ENCODE measurements at regions not wholly inside any gene's neighbourhood (a gene's known extent, or its start where the extent isn't known, plus 50 kb on each side); places are given as distances from the start of the nearest gene placed in this dataset.
"Not testable (repeated sequence)": the region's sequence is repeated elsewhere in the genome, so short reads cannot be mapped to it uniquely, and the experiment has no call there.

DNA sequence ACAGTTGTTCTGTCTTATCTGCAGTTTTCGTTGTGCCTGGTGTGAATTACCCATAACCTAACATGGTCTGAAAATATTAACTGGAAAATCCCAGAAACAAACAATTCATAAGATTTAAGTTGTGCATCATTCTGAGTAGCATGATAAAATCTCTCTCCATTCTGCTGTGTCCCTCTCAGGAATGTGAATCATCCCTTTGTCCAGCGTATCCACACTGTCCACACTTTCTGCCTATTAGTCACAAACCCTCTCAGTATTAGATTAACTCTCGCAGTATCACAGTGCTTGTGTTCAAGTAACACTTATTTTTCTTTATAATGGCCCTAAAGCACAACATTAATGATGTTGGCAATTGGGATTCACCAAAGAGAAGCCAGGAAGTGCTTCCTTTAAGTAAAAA lies 203.2 kb downstream of the CGGBP1 start:
- ATAC-seq, result no peak

DNA sequence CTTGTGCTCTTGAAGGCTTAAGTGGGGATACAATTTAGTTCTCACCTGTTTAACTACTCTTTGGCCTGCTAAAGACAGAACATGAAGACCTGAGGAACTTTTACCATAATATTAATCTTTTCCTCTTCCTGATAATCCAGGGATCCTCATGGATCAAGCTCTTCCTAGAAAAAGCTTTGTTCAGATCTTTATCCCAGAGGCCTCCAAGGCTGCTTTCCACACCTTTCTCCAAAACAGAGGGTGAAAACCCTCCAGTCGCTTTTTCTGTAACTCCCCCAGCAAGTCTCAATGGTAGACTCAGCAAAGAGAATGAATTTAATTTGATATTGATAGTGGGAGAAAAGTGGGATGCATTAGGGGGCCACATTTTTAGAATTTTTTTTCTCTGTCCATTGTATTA lies 203.6 kb downstream of the CGGBP1 start:
- DNase-seq (no peak), ATAC-seq (no peak)
- Mint-ChIP-seq H3K36me3 (no peaks in the 10 kb centered on the region), H3K4me1 (peaks cover 0 to 6% (median 0%) of the 10 kb centered on the region in 4 donors), H3K9me3 (peaks cover 0 to 3% (median 0%) of the 10 kb centered on the region in 9 donors), H3K27me3 (peaks cover 0 to 10% (median 3%) of the 10 kb centered on the region in 5 donors), H3K4me3 (no peak overlapping the region), H3K27ac (no peak overlapping the region)
- POLR2A ChIA-PET, result no interaction called here

More for the DNA sequence above, 203.2 kb downstream of the CGGBP1 start:
- H3K4me3 Mint-ChIP-seq, result no peak overlapping the region
- H3K4me1 Mint-ChIP-seq, result peaks cover 0 to 6% (median 0%) of the 10 kb centered on the region in 4 donors
- no peaks in the 10 kb centered on the region for H3K36me3 Mint-ChIP-seq
- H3K27me3 Mint-ChIP-seq, result peaks cover 0 to 10% (median 3%) of the 10 kb centered on the region in 5 donors
- POLR2A ChIA-PET, result no interaction called here
- H3K9me3 Mint-ChIP-seq, result peaks cover 0 to 3% (median 0%) of the 10 kb centered on the region in 9 donors
- DNase-seq, result no peak
- H3K27ac Mint-ChIP-seq, result no peak overlapping the region

DNA sequence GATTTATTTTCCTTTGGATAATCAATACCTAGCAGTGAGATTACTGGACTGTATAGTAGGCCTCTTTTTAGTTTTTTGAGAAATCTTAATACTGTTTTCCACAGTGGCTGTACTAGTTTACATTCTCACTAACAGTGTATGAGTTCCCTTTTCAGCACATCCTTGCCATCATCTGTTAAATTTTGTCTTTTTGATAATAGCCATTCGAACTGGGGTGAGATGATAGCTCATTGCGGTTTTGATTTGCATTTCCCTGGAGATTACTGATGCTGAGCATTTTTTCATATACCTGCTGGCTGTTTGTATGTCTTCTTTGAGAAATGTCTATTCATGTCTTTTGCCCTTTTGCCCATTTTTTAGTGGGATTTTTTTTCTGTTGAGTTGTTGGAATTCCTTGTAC lies 210.8 kb downstream of the CGGBP1 start:
- Mint-ChIP-seq H3K27ac (no peak overlapping the region), H3K9me3 (peaks cover 0 to 3% (median 0%) of the 10 kb centered on the region in 9 donors), H3K36me3 (no peaks in the 10 kb centered on the region), H3K27me3 (no peaks in the 10 kb centered on the region), H3K4me1 (no peaks in the 10 kb centered on the region), H3K4me3 (no peak overlapping the region)
- no peak for DNase-seq
- ATAC-seq, result no peak
- POLR2A ChIA-PET, result no interaction called here

DNA sequence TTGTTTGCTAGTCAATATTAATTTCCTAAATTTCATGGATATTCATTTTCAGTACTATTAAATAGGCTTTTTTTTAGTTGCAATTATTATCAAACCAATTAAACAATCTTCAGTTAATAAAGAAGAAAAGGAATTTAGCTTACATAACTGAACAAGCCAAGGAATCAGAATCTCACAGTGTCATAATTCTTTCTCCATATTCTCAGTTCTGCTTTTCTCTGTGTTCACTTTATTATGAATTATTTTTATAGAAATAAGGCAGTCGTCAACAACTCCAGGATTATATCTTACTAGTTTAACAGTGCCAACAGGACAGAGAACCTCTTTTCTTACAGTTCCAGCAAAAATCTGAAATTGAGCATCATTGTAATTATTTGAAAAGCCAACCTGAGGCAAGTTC lies 221.7 kb downstream of the CGGBP1 start:
- H3K36me3 Mint-ChIP-seq, result peaks cover 0 to 4% (median 0%) of the 10 kb centered on the region in 3 donors
- DNase-seq (no peak), ATAC-seq (no peak)
- H3K27ac Mint-ChIP-seq, result no peak overlapping the region
- peaks cover 0 to 13% (median 3%) of the 10 kb centered on the region in 9 donors for H3K9me3 Mint-ChIP-seq
- no peak overlapping the region for H3K4me3 Mint-ChIP-seq
- H3K4me1 Mint-ChIP-seq, result peaks cover 0 to 3% (median 0%) of the 10 kb centered on the region in 4 donors
- POLR2A ChIA-PET, result no interaction called here
- peaks cover 0 to 5% (median 0%) of the 10 kb centered on the region in 5 donors for H3K27me3 Mint-ChIP-seq

DNA sequence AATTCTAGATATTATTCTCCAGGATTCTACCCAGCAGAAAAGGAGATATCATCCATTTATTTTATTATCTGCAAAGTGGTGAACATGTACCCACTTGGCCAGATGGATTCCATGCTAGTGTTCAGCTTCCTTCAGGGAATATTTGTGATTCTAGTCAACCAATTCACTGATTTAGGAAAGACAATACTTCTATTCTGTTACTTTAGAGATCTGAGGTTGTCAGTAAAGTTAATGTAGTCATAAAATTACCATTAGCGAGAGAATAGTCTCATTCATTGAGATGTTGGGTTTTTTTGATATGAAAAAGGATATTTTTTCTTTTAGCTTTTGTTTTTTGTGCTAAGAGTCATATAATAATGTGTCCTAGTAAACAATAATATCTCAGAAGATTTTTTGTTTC lies 222.8 kb downstream of the CGGBP1 start:
- H3K36me3 Mint-ChIP-seq, result peaks cover 0 to 4% (median 0%) of the 10 kb centered on the region in 3 donors
- no peak overlapping the region for H3K4me3 Mint-ChIP-seq
- peaks cover 0 to 5% (median 0%) of the 10 kb centered on the region in 5 donors for H3K27me3 Mint-ChIP-seq
- no peak overlapping the region for H3K27ac Mint-ChIP-seq
- H3K9me3 Mint-ChIP-seq, result peaks cover 0 to 13% (median 3%) of the 10 kb centered on the region in 9 donors
- POLR2A ChIA-PET, result no interaction called here
- DNase-seq (no peak), ATAC-seq (no peak)
- peaks cover 0 to 3% (median 0%) of the 10 kb centered on the region in 4 donors for H3K4me1 Mint-ChIP-seq

DNA sequence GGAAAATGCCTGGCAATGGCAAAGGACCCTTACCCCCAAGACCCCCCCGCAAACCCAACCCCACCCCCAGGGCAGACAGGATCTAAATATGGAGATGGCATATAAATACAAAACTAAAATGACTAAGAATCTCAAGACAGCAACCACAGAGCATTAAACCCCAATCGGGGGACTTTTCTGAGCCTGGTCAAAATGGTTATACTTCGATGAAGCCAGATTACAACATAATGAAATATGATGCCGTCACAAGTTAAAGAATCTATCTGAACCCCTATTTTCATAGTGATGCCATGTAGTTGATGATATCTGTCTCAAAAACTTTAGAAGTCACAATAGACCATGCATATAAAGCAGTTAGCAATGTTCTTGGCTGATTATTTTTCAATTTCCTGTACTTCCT lies 223.6 kb downstream of the CGGBP1 start:
- Mint-ChIP-seq H3K27me3 (peaks cover 0 to 5% (median 0%) of the 10 kb centered on the region in 5 donors), H3K27ac (no peak overlapping the region), H3K4me1 (peaks cover 0 to 3% (median 0%) of the 10 kb centered on the region in 4 donors), H3K9me3 (peaks cover 0 to 13% (median 3%) of the 10 kb centered on the region in 9 donors), H3K4me3 (no peak overlapping the region), H3K36me3 (no peaks in the 10 kb centered on the region)
- POLR2A ChIA-PET, result no interaction called here
- ATAC-seq (no peak), DNase-seq (no peak)

DNA sequence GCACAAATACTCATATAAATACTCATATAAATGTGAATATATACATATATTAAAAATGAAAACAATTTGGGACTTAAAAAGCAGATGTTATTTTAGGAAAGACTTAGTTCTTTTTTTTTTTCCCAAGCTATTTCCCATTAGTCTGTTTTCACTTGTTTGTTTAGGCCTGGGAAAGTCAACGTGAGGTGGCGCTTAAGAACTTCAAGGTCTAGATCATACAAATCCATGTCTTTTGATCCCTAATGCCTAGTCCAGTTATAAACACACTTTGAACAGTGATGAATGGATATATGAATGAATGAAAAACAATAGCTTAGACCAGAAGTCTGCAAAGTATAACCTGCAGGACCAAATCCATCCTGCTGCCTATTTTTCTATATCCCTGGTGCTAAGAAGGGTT lies 224.5 kb downstream of the CGGBP1 start:
- H3K4me3 Mint-ChIP-seq, result no peak overlapping the region
- H3K27ac Mint-ChIP-seq, result no peak overlapping the region
- no peaks in the 10 kb centered on the region for H3K36me3 Mint-ChIP-seq
- H3K4me1 Mint-ChIP-seq, result peaks cover 0 to 3% (median 0%) of the 10 kb centered on the region in 4 donors
- POLR2A ChIA-PET, result no interaction called here
- DNase-seq, result no peak
- no peaks in the 10 kb centered on the region for H3K27me3 Mint-ChIP-seq
- peaks cover 0 to 5% (median 0%) of the 10 kb centered on the region in 9 donors for H3K9me3 Mint-ChIP-seq
- ATAC-seq, result no peak

DNA sequence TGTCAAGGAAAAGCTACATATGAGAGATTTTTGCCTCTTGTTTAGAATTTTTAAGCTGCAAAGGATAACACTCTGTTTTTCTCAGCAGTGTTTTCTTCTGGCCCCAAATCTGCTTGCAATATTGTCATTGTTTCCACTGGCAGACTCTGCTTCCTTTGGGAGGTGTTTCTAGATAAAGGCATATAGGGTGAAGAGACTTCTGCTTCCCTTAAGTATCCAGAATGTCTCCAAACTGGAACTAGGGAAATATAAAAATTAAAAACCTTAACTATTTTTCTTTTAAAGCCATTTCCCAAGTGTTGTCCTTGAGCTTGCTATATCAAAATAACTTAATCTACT lies 225.8 kb downstream of the CGGBP1 start:
- Mint-ChIP-seq H3K4me3 (no peak overlapping the region), H3K27ac (no peak overlapping the region), H3K27me3 (no peaks in the 10 kb centered on the region), H3K36me3 (no peaks in the 10 kb centered on the region), H3K4me1 (peaks cover 0 to 10% (median 0%) of the 10 kb centered on the region in 4 donors), H3K9me3 (no peaks in the 10 kb centered on the region)
- no peak for DNase-seq
- POLR2A ChIA-PET, result no interaction called here
- ATAC-seq, result no peak

DNA sequence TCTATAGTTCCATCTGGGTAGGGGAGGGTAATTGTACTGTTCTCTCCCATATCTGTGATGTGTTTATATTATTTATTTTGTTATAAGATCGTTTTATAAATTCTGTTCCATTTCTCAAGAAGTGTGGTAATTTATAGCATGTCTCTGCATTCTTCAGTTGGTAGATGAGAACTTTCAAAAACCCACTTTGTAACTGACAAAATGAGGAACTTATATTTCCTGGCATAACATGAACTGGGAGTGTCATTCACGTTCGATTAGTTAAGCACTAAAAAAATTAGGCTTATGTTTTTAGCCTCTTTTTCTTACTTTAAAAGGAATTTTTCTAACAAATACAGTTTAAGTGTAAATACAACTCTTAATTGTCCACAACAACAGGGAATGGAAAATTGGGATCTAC lies 230.8 kb downstream of the CGGBP1 start:
- no peak overlapping the region for H3K27ac Mint-ChIP-seq
- POLR2A ChIA-PET, result no interaction called here
- H3K4me1 Mint-ChIP-seq, result peaks cover 0 to 8% (median 0%) of the 10 kb centered on the region in 4 donors
- H3K4me3 Mint-ChIP-seq, result no peak overlapping the region
- H3K9me3 Mint-ChIP-seq, result no peaks in the 10 kb centered on the region
- peaks cover 0 to 10% (median 3%) of the 10 kb centered on the region in 5 donors for H3K27me3 Mint-ChIP-seq
- DNase-seq (no peak), ATAC-seq (no peak)
- H3K36me3 Mint-ChIP-seq, result no peaks in the 10 kb centered on the region

DNA sequence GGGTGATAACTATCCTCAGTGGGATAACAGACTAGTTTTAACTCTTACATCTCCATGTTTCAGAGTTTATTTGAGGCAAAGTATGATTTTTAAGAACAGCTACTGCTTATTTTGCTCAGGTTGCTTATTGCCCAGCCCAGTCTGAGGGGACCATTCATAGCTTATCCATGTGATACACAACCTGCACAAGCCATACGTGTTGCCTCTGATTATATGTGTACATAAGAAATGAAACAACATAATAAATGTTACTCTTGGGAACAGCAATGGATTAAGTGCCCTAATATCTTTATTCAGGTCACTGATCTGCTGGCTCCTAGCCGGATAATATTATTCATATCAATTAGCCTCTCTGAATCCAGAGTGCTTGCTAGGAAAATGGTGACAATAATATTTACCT lies 236.2 kb downstream of the CGGBP1 start:
- ATAC-seq (no peak), DNase-seq (no peak)
- H3K4me3 Mint-ChIP-seq, result no peak overlapping the region
- H3K4me1 Mint-ChIP-seq, result no peaks in the 10 kb centered on the region
- no peaks in the 10 kb centered on the region for H3K9me3 Mint-ChIP-seq
- no peaks in the 10 kb centered on the region for H3K36me3 Mint-ChIP-seq
- POLR2A ChIA-PET, result no interaction called here
- peaks cover 0 to 12% (median 3%) of the 10 kb centered on the region in 5 donors for H3K27me3 Mint-ChIP-seq
- H3K27ac Mint-ChIP-seq, result no peak overlapping the region

DNA sequence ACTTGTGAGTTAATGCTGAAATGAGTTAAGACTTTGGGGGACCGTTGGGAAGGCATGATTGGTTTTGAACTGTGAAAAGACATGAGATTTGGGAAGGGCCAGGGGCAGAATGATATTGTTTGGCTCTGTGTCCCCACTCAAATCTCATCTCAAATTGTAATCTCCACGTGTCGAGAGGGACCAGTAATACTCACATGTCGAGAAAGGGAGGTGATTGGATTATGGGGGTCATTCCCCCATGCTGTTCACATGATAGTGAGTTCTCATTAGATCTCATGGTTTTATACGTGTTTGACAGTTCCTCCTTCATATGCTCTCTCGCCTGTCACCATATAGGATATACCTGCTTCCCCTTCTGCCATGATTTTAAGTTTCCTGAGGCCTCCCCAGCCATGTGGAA lies 245.3 kb downstream of the CGGBP1 start:
- H3K27me3 Mint-ChIP-seq, H3K4me1 Mint-ChIP-seq, DNase-seq, H3K4me3 Mint-ChIP-seq, H3K27ac Mint-ChIP-seq, POLR2A ChIA-PET, H3K36me3 Mint-ChIP-seq, H3K9me3 Mint-ChIP-seq, ATAC-seq: not testable (repeated sequence)

DNA sequence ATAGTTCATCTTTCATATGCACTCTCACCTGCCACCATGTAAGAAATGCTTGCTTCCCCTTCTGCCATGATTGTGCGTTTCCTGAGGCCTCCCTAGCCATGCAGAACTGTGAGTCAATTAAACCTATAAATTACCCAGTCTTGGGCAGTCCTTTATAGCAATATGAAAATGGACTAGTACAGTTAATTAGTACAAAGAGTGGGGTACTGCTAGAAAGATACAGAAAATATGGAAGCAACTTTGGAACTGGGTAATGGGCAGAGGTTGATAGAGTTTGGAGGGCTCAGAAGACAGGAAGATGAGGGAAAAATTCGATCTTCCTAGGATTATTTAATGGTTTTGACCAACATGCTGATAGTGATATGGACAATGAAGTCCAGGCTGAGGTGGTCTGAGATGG lies 246.9 kb downstream of the CGGBP1 start:
- no peak for ATAC-seq
- Mint-ChIP-seq H3K4me3 (no peak overlapping the region), H3K27ac (no peak overlapping the region), H3K9me3 (peaks cover 0 to 8% (median 0%) of the 10 kb centered on the region in 9 donors), H3K4me1 (peaks cover 0 to 5% (median 0%) of the 10 kb centered on the region in 4 donors), H3K36me3 (peaks cover 0 to 5% (median 3%) of the 10 kb centered on the region in 3 donors), H3K27me3 (peaks cover 0 to 9% (median 4%) of the 10 kb centered on the region in 5 donors)
- POLR2A ChIA-PET, result no interaction called here
- DNase-seq, result no peak

DNA sequence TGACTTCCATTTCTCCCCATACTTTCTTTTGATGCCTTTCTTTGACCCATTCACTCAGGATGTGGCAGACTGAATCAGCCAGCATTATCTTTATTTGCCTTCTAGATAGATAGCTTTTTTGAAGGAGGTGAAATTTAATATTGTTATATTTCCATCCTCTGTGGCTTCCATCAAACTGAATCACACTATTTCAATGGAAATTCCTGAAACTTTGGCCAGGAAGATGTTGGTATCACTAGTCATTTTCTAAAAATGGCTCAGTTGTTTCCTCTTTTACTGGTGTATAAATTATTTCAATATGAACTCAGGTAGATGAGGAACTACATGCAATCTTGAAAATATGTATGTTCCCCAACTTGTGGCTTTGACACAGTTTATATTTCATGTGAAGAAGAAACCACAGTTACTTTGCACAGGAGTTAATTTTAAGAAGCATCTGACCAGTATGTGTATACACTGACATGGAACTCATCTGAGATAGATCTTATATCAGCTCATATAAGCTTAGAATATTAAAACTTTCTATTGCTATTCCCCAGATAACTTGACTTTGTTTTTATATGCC lies 248.3 kb downstream of the CGGBP1 start:
- POLR2A ChIA-PET, result interaction anchor here (0.6 kb wide), 1 partner anchor 587 kb away, joined by 3 read pairs; no protein-coding TSS in a partner anchor

DNA sequence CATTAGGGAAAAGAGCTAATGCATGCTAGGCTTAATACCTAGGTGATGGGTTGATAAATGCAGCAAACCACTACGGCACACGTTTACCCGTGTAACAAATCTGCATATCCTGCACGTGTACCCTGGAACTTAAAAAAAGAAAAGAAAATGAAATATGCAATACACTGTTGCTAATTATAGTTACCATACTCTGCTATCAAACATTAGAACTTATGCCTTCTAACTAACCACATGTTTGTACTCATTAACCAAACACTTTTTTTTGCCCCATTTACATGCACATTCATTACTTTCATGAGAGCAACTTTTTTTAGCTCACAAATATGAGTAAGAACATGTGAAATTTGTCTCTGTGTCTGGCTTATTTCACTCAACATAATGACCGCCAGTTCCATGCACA lies 253.1 kb downstream of the CGGBP1 start:
- no peak overlapping the region for H3K27ac Mint-ChIP-seq
- H3K27me3 Mint-ChIP-seq, result peaks cover 4 to 22% (median 5%) of the 10 kb centered on the region in 5 donors
- POLR2A ChIA-PET, result no interaction called here
- no peaks in the 10 kb centered on the region for H3K36me3 Mint-ChIP-seq
- no peaks in the 10 kb centered on the region for H3K9me3 Mint-ChIP-seq
- DNase-seq (no peak), ATAC-seq (no peak)
- H3K4me3 Mint-ChIP-seq, result no peak overlapping the region
- H3K4me1 Mint-ChIP-seq, result peaks cover 0 to 11% (median 3%) of the 10 kb centered on the region in 4 donors

More for the DNA sequence above, 248.3 kb downstream of the CGGBP1 start:
- H3K4me1 Mint-ChIP-seq, result peaks cover 0 to 14% (median 3%) of the 10 kb centered on the region in 4 donors
- H3K4me3 Mint-ChIP-seq, result no peak overlapping the region
- peaks cover 0 to 5% (median 3%) of the 10 kb centered on the region in 3 donors for H3K36me3 Mint-ChIP-seq
- ATAC-seq (no peak), DNase-seq (no peak)
- H3K9me3 Mint-ChIP-seq, result peaks cover 0 to 8% (median 0%) of the 10 kb centered on the region in 9 donors
- peaks cover 1 to 12% (median 5%) of the 10 kb centered on the region in 5 donors for H3K27me3 Mint-ChIP-seq
- H3K27ac Mint-ChIP-seq, result no peak overlapping the region

Measured in naive thymus-derived CD8-positive, alpha-beta T cell (primary cell).